Astrocyte (in vitro differentiated cells and primary cell): ENCODE measurements at regions not wholly inside any gene's neighbourhood (a gene's known extent, or its start where the extent isn't known, plus 50 kb on each side); places are given as distances from the start of the nearest gene placed in this dataset.

Experiments
- DNase-seq: peaks from one replicate; pipeline ENCODE4 v3.0.0-alpha.2; 2010; ENCODE audit warnings: low read depth
- FAIRE-seq: peaks from 2 replicates; lab custom pipeline; 2011; peaks lifted over from hg19 to GRCh38; lab: Jason Lieb, UNC
- H2AFZ ChIP-seq: 2 replicates; pipeline ENCODE4 v1.6.0; 2012; ENCODE audit warnings: low read depth, low read length, inconsistent platforms
- H3K27ac ChIP-seq: 2 replicates; pipeline ENCODE4 v1.5.1; 2011; ENCODE audit warnings: low read depth, low read length, inconsistent platforms
- H3K27me3 ChIP-seq: 2 replicates; pipeline ENCODE4 v1.6.0; 2011; ENCODE audit warnings: low read length, inconsistent platforms; ENCODE audit not compliant: insufficient read depth
- H3K36me3 ChIP-seq: 2 replicates; pipeline ENCODE4 v1.5.1; 2011; ENCODE audit warnings: low read length, inconsistent platforms; ENCODE audit not compliant: insufficient read depth
- H3K4me1 ChIP-seq: 2 replicates; pipeline ENCODE4 v1.5.1; 2011; ENCODE audit warnings: low read length, inconsistent platforms; ENCODE audit not compliant: insufficient read depth
- H3K4me2 ChIP-seq: 2 replicates; pipeline ENCODE4 v1.6.0; 2012; ENCODE audit warnings: low read length, inconsistent platforms
- H3K4me3 ChIP-seq: 2 replicates; pipeline ENCODE4 v1.5.1; 2011; ENCODE audit warnings: low read depth, mild to moderate bottlenecking, low read length, inconsistent platforms; ENCODE audit not compliant: insufficient read depth
- H3K79me2 ChIP-seq: 2 replicates; pipeline ENCODE4 v1.6.0; 2012; ENCODE audit warnings: mild to moderate bottlenecking, low read length, inconsistent platforms; ENCODE audit not compliant: insufficient read depth
- H3K9ac ChIP-seq: 2 replicates; pipeline ENCODE4 v1.6.0; 2012; ENCODE audit warnings: mild to moderate bottlenecking, low read length, inconsistent platforms
- H3K9me3 ChIP-seq: 2 replicates; pipeline ENCODE4 v1.5.1; 2012; ENCODE audit warnings: low read depth, mild to moderate bottlenecking, low read length, inconsistent platforms; ENCODE audit not compliant: insufficient read depth
- H4K20me1 ChIP-seq: 2 replicates; pipeline ENCODE4 v1.6.0; 2012; ENCODE audit warnings: low read length, inconsistent platforms; ENCODE audit not compliant: insufficient read depth
- H3K27ac Mint-ChIP-seq: one replicate; pipeline ENCODE4 v1.8.0; 2021; ENCODE audit warnings: mild to moderate bottlenecking, mixed read lengths; ENCODE audit not compliant: unreplicated experiment
- H3K27me3 Mint-ChIP-seq: one replicate; pipeline ENCODE4 v1.8.0; 2021; ENCODE audit warnings: low read depth, mixed read lengths; ENCODE audit not compliant: unreplicated experiment
- H3K36me3 Mint-ChIP-seq: one replicate; pipeline ENCODE4 v1.8.0; 2021; ENCODE audit warnings: low read depth, mixed read lengths; ENCODE audit not compliant: unreplicated experiment
- H3K4me1 Mint-ChIP-seq: one replicate; pipeline ENCODE4 v1.8.0; 2021; ENCODE audit warnings: low read depth, mixed read lengths; ENCODE audit not compliant: unreplicated experiment
- H3K4me3 Mint-ChIP-seq: one replicate; pipeline ENCODE4 v1.8.0; 2021; ENCODE audit warnings: mild to moderate bottlenecking, moderate library complexity, mixed read lengths; ENCODE audit not compliant: unreplicated experiment
- H3K9me3 Mint-ChIP-seq: one replicate; pipeline ENCODE4 v1.8.0; 2021; ENCODE audit warnings: mild to moderate bottlenecking, mixed read lengths; ENCODE audit not compliant: unreplicated experiment
- CTCF ChIP-seq: IDR thresholded peaks from 2 replicates; pipeline ENCODE4 v1.5.1; 2011; ENCODE audit warnings: low read depth, mild to moderate bottlenecking, inconsistent platforms, low read length, moderate library complexity; ENCODE audit not compliant: insufficient read depth
- EZH2 ChIP-seq: IDR thresholded peaks from 2 replicates; pipeline ENCODE4 v1.6.1; 2012; ENCODE audit warnings: mild to moderate bottlenecking, low read length, inconsistent platforms; ENCODE audit not compliant: insufficient read depth

GRCh38 chr9:11708899-11709298 is 984.3 kb upstream of the TYRP1 start:
- FAIRE-seq, result no peak

GRCh38 chr9:11709567-11709966 is 983.6 kb upstream of the TYRP1 start:
- Histone ChIP-seq H3K4me1 (no peaks in the 10 kb centered on the region), H3K27ac (no peak overlapping the region), H3K27me3 (no peaks in the 10 kb centered on the region), H3K79me2 (no peaks in the 10 kb centered on the region), H3K4me3 (no peak overlapping the region), H3K4me2 (no peak overlapping the region), H4K20me1 (no peaks in the 10 kb centered on the region), H3K36me3 (no peaks in the 10 kb centered on the region), H2AFZ (no peak overlapping the region), H3K9me3 (no peaks in the 10 kb centered on the region), H3K9ac (no peak overlapping the region)
- H3K27ac Mint-ChIP-seq, result no peak overlapping the region
- no peaks in the 10 kb centered on the region for H3K27me3 Mint-ChIP-seq
- H3K4me3 Mint-ChIP-seq, result no peak overlapping the region
- no peaks in the 10 kb centered on the region for H3K36me3 Mint-ChIP-seq
- H3K4me1 Mint-ChIP-seq, result no peaks in the 10 kb centered on the region
- no peak for TF ChIP-seq EZH2
- TF ChIP-seq CTCF, result no peak
- H3K9me3 Mint-ChIP-seq, result no peaks in the 10 kb centered on the region
- DNase-seq (no peak), FAIRE-seq (no peak)

More at GRCh38 chr9:11708899-11709298, 984.3 kb upstream of the TYRP1 start:
- H3K27me3 Mint-ChIP-seq, result no peaks in the 10 kb centered on the region
- H3K4me1 ChIP-seq, result no peaks in the 10 kb centered on the region
- no peaks in the 10 kb centered on the region for H3K4me1 Mint-ChIP-seq
- no peak overlapping the region for H3K4me2 ChIP-seq
- H3K4me3 ChIP-seq, result no peak overlapping the region
- no peaks in the 10 kb centered on the region for H3K27me3 ChIP-seq
- no peaks in the 10 kb centered on the region for H3K9me3 Mint-ChIP-seq
- H3K9ac ChIP-seq, result no peak overlapping the region
- H3K36me3 Mint-ChIP-seq, result no peaks in the 10 kb centered on the region
- no peaks in the 10 kb centered on the region for H4K20me1 ChIP-seq
- no peak overlapping the region for H2AFZ ChIP-seq
- H3K27ac Mint-ChIP-seq, result no peak overlapping the region
- H3K79me2 ChIP-seq, result no peaks in the 10 kb centered on the region
- H3K4me3 Mint-ChIP-seq, result no peak overlapping the region
- no peaks in the 10 kb centered on the region for H3K36me3 ChIP-seq
- no peak for DNase-seq
- H3K27ac ChIP-seq, result no peak overlapping the region
- TF ChIP-seq EZH2, result no peak
- no peak for TF ChIP-seq CTCF
- H3K9me3 ChIP-seq, result no peaks in the 10 kb centered on the region

GRCh38 chr9:11713077-11713476 is 980.1 kb upstream of the TYRP1 start:
- Histone ChIP-seq H3K36me3 (no peaks in the 10 kb centered on the region), H3K9me3 (no peaks in the 10 kb centered on the region), H3K4me2 (no peak overlapping the region), H3K9ac (no peak overlapping the region), H3K27me3 (no peaks in the 10 kb centered on the region), H3K4me3 (no peak overlapping the region), H2AFZ (no peak overlapping the region), H4K20me1 (no peaks in the 10 kb centered on the region), H3K4me1 (no peaks in the 10 kb centered on the region), H3K79me2 (no peaks in the 10 kb centered on the region), H3K27ac (no peak overlapping the region)
- H3K9me3 Mint-ChIP-seq, result no peaks in the 10 kb centered on the region
- H3K27me3 Mint-ChIP-seq, result no peaks in the 10 kb centered on the region
- H3K4me3 Mint-ChIP-seq, result no peak overlapping the region
- no peak overlapping the region for H3K27ac Mint-ChIP-seq
- no peaks in the 10 kb centered on the region for H3K36me3 Mint-ChIP-seq
- TF ChIP-seq CTCF, result no peak
- TF ChIP-seq EZH2, result no peak
- DNase-seq (no peak), FAIRE-seq (no peak)
- no peaks in the 10 kb centered on the region for H3K4me1 Mint-ChIP-seq
